ENCODE measurements at regions not wholly inside any gene's neighbourhood (a gene's known extent, or its start where the extent isn't known, plus 50 kb on each side); places are given as distances from the start of the nearest gene placed in this dataset.

GRCh38 chr4:1466034-1466862 lies 60.0 kb upstream of the NKX1-1 start:
- no peaks in the 10 kb centered on the region; the same call in 1 of the 2 replicates for H3K4me1 ChIP-seq (ENCODE audit: control insufficient read depth, insufficient read depth, low read length)
- no peak overlapping the region for H3K4me3 ChIP-seq (ENCODE audit: low read depth, low read length)
- no peak overlapping the region for H3K27ac ChIP-seq (ENCODE audit: low read depth, low read length)
- no peak overlapping the region for H3K9ac ChIP-seq (ENCODE audit: low read depth, low read length)
- no peaks in the 10 kb centered on the region for H3K9me3 ChIP-seq (ENCODE audit: control insufficient read depth, insufficient read depth, low read length)
- H3K36me3 ChIP-seq (ENCODE audit: control insufficient read depth, insufficient read depth, low read length): no peaks in the 10 kb centered on the region
- H3K27me3 ChIP-seq (ENCODE audit: control insufficient read depth, insufficient read depth, low read length): peaks cover 4% of the 10 kb centered on the region

DNA sequence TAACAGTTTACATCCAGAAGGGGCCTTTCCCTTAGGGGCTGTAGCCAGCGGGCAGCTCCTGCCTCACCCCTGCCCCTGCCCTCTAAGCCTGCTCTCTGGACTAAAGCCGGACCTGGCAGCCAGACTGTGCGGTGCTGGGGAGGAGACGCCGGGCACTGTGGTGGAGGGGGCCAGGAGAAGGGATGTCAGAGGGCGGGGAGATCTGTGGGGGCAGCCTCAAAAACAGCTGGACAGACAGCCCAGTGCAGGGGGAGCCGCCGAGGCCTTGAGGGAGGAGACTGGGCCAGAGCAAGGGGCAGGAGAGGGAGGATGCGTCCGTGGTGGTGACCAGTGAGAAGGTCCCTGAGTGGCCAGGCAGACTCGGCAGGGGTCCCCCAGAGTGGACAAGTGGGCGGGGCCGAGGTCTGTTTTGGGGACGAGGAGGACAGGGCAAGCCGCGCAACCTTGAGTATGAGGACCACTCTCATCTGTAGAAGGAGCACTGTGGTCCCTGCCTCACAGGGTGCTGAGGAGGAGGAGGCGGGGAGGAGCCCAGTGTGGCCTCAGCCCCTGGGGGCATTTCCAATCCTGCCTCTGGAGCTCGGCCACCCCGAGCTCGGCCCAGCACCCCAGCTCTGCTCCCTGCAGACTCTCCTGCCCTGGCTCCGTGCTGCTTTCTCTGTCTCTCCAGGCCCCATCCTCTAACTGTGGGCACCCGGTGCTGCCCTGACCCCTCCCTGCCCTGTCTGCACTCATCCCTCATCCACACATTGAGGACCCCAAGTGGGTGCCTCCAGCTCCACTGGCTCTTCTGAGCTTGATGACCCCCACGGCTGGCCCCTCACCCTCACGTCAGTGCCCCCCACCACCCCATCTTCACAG lies 59.2 kb upstream of the NKX1-1 start:
- H3K27ac ChIP-seq (ENCODE audit: low read depth, low read length): no peak overlapping the region
- H3K4me1 ChIP-seq (ENCODE audit: control insufficient read depth, insufficient read depth, low read length): no peaks in the 10 kb centered on the region; the same call in 1 of the 2 replicates
- no peak overlapping the region for H3K9ac ChIP-seq (ENCODE audit: low read depth, low read length)
- no peaks in the 10 kb centered on the region; the same call in 1 of the 2 replicates for H3K27me3 ChIP-seq (ENCODE audit: control insufficient read depth, insufficient read depth, low read length)
- no peaks in the 10 kb centered on the region for H3K36me3 ChIP-seq (ENCODE audit: control insufficient read depth, insufficient read depth, low read length)
- no peak overlapping the region for H3K4me3 ChIP-seq (ENCODE audit: low read depth, low read length)
- H3K9me3 ChIP-seq (ENCODE audit: control insufficient read depth, insufficient read depth, low read length): no peaks in the 10 kb centered on the region

DNA sequence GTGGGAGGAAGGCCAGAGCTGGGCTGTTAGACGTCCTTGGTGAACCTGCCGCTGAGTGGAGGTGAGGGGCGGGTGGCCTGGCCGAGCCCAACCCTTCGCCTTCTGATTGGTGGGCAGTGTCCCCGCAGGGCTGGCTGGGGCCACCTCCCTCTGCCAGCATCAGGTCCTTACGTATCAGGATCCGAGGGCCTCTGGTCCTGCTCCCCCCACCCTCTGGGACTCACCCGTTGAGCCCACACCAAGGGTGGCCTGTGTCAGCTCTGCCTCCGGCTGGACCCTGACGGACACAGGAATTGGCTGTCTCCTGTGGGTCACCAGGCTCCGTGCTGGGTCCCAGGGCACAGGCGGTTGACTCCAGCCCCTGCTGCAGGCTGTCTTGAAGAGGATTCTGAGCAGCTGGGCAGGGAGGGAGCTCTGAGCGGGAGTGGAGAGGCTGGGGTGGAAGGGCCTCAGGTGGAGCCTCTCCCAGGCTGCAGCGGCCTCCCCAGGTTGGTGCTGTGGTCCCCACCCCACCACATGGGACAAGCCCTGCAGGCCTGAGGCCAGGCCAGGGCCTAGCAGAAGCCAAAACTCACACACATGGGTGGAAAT lies 58.4 kb upstream of the NKX1-1 start:
- H3K27me3 ChIP-seq (ENCODE audit: control insufficient read depth, insufficient read depth, low read length): no peaks in the 10 kb centered on the region; the same call in 1 of the 2 replicates
- no peak overlapping the region for H3K4me3 ChIP-seq (ENCODE audit: low read depth, low read length)
- no peaks in the 10 kb centered on the region for H3K36me3 ChIP-seq (ENCODE audit: control insufficient read depth, insufficient read depth, low read length)
- no peak overlapping the region for H3K27ac ChIP-seq (ENCODE audit: low read depth, low read length)
- H3K4me1 ChIP-seq (ENCODE audit: control insufficient read depth, insufficient read depth, low read length): peaks cover 6% of the 10 kb centered on the region
- no peaks in the 10 kb centered on the region for H3K9me3 ChIP-seq (ENCODE audit: control insufficient read depth, insufficient read depth, low read length)
- H3K9ac ChIP-seq (ENCODE audit: low read depth, low read length): no peak overlapping the region

DNA sequence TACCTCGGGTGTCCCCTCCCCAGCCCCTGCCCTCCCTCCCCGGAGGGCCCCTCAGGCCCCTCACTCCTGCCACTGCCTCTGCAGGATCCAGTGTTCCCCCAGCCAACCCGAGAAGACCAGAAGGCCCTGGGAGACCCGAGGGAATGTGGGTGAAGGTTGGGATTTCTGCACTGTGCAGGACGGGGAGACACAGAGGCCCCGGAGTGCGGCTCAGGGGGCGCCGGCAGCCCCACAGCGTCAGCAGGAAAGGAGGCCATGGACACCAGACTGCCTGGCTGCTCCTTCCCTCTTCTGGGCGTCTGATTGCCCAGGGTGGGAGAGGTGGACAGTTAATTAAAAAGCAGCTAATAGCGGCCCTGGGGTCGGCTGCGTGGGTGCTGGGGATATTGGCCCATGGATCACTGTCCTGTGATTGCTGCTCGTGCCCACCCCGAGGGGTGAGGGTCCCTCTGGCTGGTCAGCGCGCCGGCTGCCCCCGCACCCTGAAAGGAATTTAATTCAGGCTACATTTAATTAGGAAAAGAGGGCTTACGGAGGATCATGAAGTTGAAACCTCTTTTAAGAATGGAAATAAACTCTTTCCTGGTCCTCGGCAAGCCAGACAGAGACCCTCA lies 57.8 kb upstream of the NKX1-1 start:
- Histone ChIP-seq H3K9ac (ENCODE audit: low read depth, low read length) (no peak overlapping the region), H3K4me1 (ENCODE audit: control insufficient read depth, insufficient read depth, low read length) (peaks cover 13% of the 10 kb centered on the region), H3K27me3 (ENCODE audit: control insufficient read depth, insufficient read depth, low read length) (no peaks in the 10 kb centered on the region; the same call in 1 of the 2 replicates), H3K4me3 (ENCODE audit: low read depth, low read length) (no peak overlapping the region), H3K36me3 (ENCODE audit: control insufficient read depth, insufficient read depth, low read length) (no peaks in the 10 kb centered on the region), H3K9me3 (ENCODE audit: control insufficient read depth, insufficient read depth, low read length) (no peaks in the 10 kb centered on the region), H3K27ac (ENCODE audit: low read depth, low read length) (no peak overlapping the region)

GRCh38 chr4:1463088-1463926 lies 57.1 kb upstream of the NKX1-1 start:
- no peak overlapping the region for H3K27ac ChIP-seq (ENCODE audit: low read depth, low read length)
- peaks cover 3% of the 10 kb centered on the region for H3K27me3 ChIP-seq (ENCODE audit: control insufficient read depth, insufficient read depth, low read length)
- H3K9ac ChIP-seq (ENCODE audit: low read depth, low read length): no peak overlapping the region
- peaks cover 16% of the 10 kb centered on the region for H3K4me1 ChIP-seq (ENCODE audit: control insufficient read depth, insufficient read depth, low read length)
- no peaks in the 10 kb centered on the region for H3K9me3 ChIP-seq (ENCODE audit: control insufficient read depth, insufficient read depth, low read length)
- H3K4me3 ChIP-seq (ENCODE audit: low read depth, low read length): no peak overlapping the region
- no peaks in the 10 kb centered on the region for H3K36me3 ChIP-seq (ENCODE audit: control insufficient read depth, insufficient read depth, low read length)

- no peaks in the 10 kb centered on the region for H3K9me3 ChIP-seq (ENCODE audit: control insufficient read depth, insufficient read depth, low read length)
- no peak overlapping the region for H3K27ac ChIP-seq (ENCODE audit: low read depth, low read length)
- H3K4me3 ChIP-seq (ENCODE audit: low read depth, low read length): no peak overlapping the region
- H3K9ac ChIP-seq (ENCODE audit: low read depth, low read length): no peak overlapping the region
- H3K4me1 ChIP-seq (ENCODE audit: control insufficient read depth, insufficient read depth, low read length): peaks cover 16% of the 10 kb centered on the region
- peaks cover 7% of the 10 kb centered on the region for H3K27me3 ChIP-seq (ENCODE audit: control insufficient read depth, insufficient read depth, low read length)
- H3K36me3 ChIP-seq (ENCODE audit: control insufficient read depth, insufficient read depth, low read length): no peaks in the 10 kb centered on the region
Observed at GRCh38 chr4:1462768-1463075, 56.5 kb upstream of the NKX1-1 start.

DNA sequence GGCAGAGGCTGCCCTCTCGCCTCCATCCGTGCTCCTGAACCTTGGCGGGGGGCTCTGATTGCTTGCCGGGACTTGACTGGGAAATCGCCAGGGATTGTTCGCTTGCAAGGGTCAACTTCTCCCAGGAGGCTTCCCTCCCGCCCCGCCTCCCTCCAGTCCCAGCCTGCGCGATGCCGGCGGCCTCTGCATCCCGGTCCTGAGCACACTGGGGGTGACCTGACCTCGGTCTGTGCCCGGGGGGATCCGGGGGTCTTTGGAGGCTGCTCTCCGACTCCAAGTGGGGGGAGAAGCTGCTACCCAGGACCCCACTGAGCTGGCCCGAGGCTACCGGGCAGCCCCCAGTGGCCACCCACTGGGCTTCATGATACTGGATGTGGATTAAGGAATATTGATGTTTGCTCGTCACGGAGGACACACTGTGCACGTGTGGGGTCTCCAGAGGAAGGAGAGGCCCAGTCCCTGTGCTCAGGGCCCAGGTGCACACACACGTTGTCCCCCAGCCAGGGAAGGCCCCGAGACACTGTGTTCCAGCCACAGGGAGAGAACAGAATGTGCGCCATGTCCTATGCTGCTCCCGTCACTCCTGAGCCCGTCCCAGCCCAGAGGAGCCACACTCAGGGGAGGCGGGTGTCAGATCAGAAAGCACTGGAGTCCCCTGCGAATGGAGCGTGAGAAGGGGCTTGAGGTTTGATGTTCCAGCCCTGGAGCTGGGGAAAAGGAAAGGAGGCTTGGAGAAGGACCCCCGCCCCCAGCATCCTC lies 55.9 kb upstream of the NKX1-1 start:
- peaks cover 7% of the 10 kb centered on the region for H3K27me3 ChIP-seq (ENCODE audit: control insufficient read depth, insufficient read depth, low read length)
- no peak overlapping the region for H3K27ac ChIP-seq (ENCODE audit: low read depth, low read length)
- no peak overlapping the region for H3K9ac ChIP-seq (ENCODE audit: low read depth, low read length)

GRCh38 chr4:1460967-1461868 lies 55.0 kb upstream of the NKX1-1 start:
- H3K9me3 ChIP-seq (ENCODE audit: control insufficient read depth, insufficient read depth, low read length): no peaks in the 10 kb centered on the region
- no peak overlapping the region for H3K9ac ChIP-seq (ENCODE audit: low read depth, low read length)
- peaks cover 16% of the 10 kb centered on the region for H3K4me1 ChIP-seq (ENCODE audit: control insufficient read depth, insufficient read depth, low read length)
- H3K4me3 ChIP-seq (ENCODE audit: low read depth, low read length): no peak overlapping the region
- H3K36me3 ChIP-seq (ENCODE audit: control insufficient read depth, insufficient read depth, low read length): no peaks in the 10 kb centered on the region
- H3K27ac ChIP-seq (ENCODE audit: low read depth, low read length): no peak overlapping the region
- H3K27me3 ChIP-seq (ENCODE audit: control insufficient read depth, insufficient read depth, low read length): peaks cover 7% of the 10 kb centered on the region

More for the DNA sequence above, 55.9 kb upstream of the NKX1-1 start:
- Histone ChIP-seq H3K9me3 (ENCODE audit: control insufficient read depth, insufficient read depth, low read length) (no peaks in the 10 kb centered on the region), H3K4me1 (ENCODE audit: control insufficient read depth, insufficient read depth, low read length) (peaks cover 16% of the 10 kb centered on the region), H3K36me3 (ENCODE audit: control insufficient read depth, insufficient read depth, low read length) (no peaks in the 10 kb centered on the region), H3K4me3 (ENCODE audit: low read depth, low read length) (no peak overlapping the region)
